Cardiac septum (tissue), 1 donor: ENCODE measurements at regions not wholly inside any gene's neighbourhood (a gene's known extent, or its start where the extent isn't known, plus 50 kb on each side); places are given as distances from the start of the nearest gene placed in this dataset.

Source experiments
- DNase-seq: peaks from one replicate; pipeline ENCODE4 v3.0.0-alpha.2; 2020; ENCODE audit warnings: low spot score
- intact Hi-C: fragments of 100-400 bp; cut with DNase I; formaldehyde crosslinking; loops from one replicate; pipeline ENCODE4 v1.14.0; 2022
- donor health status: DM: no; HTN: no; CAD: no.

- DNase-seq, result no peak
- intact Hi-C loops, result no loop called here
Observed at GRCh38 chr15:91578511-91578910, 275.0 kb upstream of the SLCO3A1 start.

GRCh38 chr15:91584895-91585294 is 268.6 kb upstream of the SLCO3A1 start:
- intact Hi-C loops, result no loop called here

GRCh38 chr15:91586560-91586959 is 266.9 kb upstream of the SLCO3A1 start:
- intact Hi-C loops, result no loop called here
- DNase-seq, result no peak

More at GRCh38 chr15:91584895-91585294, 268.6 kb upstream of the SLCO3A1 start:
- no peak for DNase-seq

- DNase-seq, result no peak
- intact Hi-C loops, result no loop called here
Observed at GRCh38 chr15:91589360-91589759, 264.1 kb upstream of the SLCO3A1 start.

- intact Hi-C loops, result no loop called here
- no peak for DNase-seq
Observed at GRCh38 chr15:91592567-91592966, 260.9 kb upstream of the SLCO3A1 start.

- intact Hi-C loops, result no loop called here
- no peak for DNase-seq
Observed at GRCh38 chr15:91593067-91593466, 260.4 kb upstream of the SLCO3A1 start.

GRCh38 chr15:91593653-91594052 is 259.9 kb upstream of the SLCO3A1 start:
- no peak for DNase-seq
- intact Hi-C loops, result no loop called here

GRCh38 chr15:91599261-91599660 is 254.2 kb upstream of the SLCO3A1 start:
- no peak for DNase-seq
- intact Hi-C loops, result no loop called here

GRCh38 chr15:91603384-91604080 is 250.0 kb upstream of the SLCO3A1 start:
- DNase-seq, result no peak
- intact Hi-C loops, result no loop called here

GRCh38 chr15:91604122-91604521 is 249.4 kb upstream of the SLCO3A1 start:
- DNase-seq, result no peak
- intact Hi-C loops, result no loop called here

GRCh38 chr15:91605576-91605975 is 247.9 kb upstream of the SLCO3A1 start:
- intact Hi-C loops, result no loop called here
- DNase-seq, result no peak

GRCh38 chr15:91609231-91609630 is 244.3 kb upstream of the SLCO3A1 start:
- no peak for DNase-seq
- intact Hi-C loops, result no loop called here

GRCh38 chr15:91609966-91610365 is 243.5 kb upstream of the SLCO3A1 start:
- intact Hi-C loops, result no loop called here
- no peak for DNase-seq

GRCh38 chr15:91611561-91612323 is 241.8 kb upstream of the SLCO3A1 start:
- DNase-seq, result no peak
- intact Hi-C loops, result no loop called here

GRCh38 chr15:91620229-91620628 is 233.3 kb upstream of the SLCO3A1 start:
- no peak for DNase-seq
- intact Hi-C loops, result loop anchor here (10.0 kb wide), 1 partner anchor 205 kb away; no protein-coding TSS in a partner anchor

GRCh38 chr15:91622235-91622634 is 231.3 kb upstream of the SLCO3A1 start:
- intact Hi-C loops, result loop anchor here (10.0 kb wide), 1 partner anchor 203 kb away; no protein-coding TSS in a partner anchor
- DNase-seq, result no peak

GRCh38 chr15:91622711-91623342 is 230.7 kb upstream of the SLCO3A1 start:
- intact Hi-C loops, result loop anchor here (10.0 kb wide), 1 partner anchor 202 kb away; no protein-coding TSS in a partner anchor
- no peak for DNase-seq

- intact Hi-C loops, result loop anchor here (10.0 kb wide), 1 partner anchor 200 kb away; no protein-coding TSS in a partner anchor
Observed at GRCh38 chr15:91624353-91624968, 229.0 kb upstream of the SLCO3A1 start.

GRCh38 chr15:91625506-91625905 is 228.0 kb upstream of the SLCO3A1 start:
- DNase-seq, result no peak
- intact Hi-C loops, result loop anchor here (10.0 kb wide), 1 partner anchor 199 kb away; no protein-coding TSS in a partner anchor

More at GRCh38 chr15:91624353-91624968, 229.0 kb upstream of the SLCO3A1 start:
- no peak for DNase-seq
